NCI-H226 (cell line): ENCODE measurements at regions not wholly inside any gene's neighbourhood (a gene's known extent, or its start where the extent isn't known, plus 50 kb on each side); places are given as distances from the start of the nearest gene placed in this dataset.
A peak's percentile ranks its signal among the peaks of the same experiment; 100 is the strongest.
"Not testable (repeated sequence)": the region's sequence is repeated elsewhere in the genome, so short reads cannot be mapped to it uniquely, and the experiment has no call there.

Experiments used
- DNase-seq: peaks from one replicate; pipeline ENCODE4 v3.0.0-alpha.2; 2015

DNA sequence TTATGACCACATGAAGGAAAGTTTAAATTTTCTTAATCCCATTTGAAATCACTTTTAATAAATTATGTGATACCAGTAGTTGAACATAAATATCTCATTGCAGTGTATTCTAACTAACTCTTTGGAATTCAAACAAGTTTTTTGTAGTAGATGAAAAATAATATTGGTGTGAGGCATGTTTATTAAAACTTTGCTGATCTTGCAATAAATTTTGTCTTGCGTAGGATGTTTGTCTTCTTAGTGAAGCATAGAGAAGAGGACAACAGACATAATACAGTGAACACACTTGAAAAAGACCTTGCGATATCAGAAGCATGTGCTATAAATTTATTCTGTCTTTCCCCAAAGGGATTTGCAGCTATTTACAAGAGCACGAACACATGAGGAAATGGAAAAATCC lies 140.7 kb downstream of the HTR1B start:
- DNase-seq = no peak

DNA sequence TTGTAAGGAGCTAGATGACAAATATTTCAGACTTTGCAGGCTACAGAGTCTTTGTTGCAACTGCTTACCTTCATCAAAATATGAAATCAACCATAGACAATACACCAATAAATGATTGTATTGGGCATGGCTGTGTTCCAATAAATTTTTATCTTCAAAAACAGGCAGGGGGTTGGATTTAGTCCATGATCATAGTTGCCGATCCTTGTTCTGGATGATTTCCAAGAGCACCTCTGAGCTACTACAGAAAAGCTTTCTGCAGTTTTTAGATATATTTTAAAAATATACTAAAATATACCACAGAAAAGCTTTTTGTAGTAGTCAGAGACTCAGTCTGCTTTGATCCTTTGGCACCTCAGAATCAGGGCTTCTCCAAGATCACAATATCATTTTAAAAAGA lies 145.0 kb downstream of the HTR1B start:
- no peak for DNase-seq

DNA sequence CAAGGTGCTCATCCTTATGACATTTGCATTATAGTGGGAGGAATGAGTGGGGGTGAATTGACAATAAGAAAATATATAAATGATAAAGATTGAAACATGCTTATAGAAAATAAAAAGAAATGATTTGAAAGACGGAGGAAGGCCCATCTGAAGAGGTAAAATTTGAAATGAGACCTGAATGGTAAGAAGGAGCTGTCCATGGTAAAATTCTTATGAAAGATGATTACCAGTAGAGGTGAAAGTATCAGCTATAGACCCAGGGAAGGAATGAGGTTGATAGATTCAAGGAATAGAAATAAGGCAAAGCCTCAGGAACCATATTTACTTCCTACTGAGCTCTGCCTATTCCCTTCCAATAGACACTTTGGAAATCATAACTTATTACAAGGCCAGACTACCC lies 149.7 kb downstream of the HTR1B start:
- no peak for DNase-seq

DNA sequence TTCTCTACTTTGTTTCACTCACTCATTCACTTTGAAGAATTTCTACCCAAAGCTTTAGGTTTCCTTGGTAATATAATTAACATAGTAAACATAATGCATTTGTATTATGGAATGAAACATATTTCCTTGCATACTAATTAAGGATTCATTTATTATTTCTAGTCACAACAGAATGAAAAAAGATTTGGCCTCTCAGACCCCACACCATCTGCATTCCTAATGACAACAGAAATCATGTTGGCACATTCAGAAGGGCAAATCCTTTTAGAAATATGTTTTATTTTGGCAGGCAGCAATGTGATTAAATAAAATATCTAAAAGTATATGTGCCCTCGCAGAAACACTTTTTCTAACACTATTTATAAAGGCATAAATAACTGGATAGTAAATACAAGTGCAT lies 163.4 kb downstream of the HTR1B start:
- DNase-seq = no peak

DNA sequence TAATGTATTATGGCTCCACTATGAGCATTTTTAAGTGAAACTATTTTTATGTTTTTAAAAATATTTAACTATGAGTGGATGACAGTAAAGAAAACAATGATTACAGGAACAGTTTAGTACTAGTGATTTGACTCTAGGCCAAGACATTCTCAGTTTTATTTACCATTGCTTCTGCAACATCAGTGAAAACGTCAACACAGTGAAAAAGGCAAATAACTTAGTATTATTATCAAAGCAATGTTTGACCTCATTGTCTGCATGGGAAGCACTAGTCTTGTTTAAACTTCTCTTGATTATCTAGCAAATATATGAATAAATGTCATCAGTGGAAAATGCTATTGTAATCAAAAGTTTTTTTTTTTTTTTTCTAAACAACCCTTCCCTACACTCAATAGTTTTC lies 165.0 kb downstream of the HTR1B start:
- DNase-seq = no peak

DNA sequence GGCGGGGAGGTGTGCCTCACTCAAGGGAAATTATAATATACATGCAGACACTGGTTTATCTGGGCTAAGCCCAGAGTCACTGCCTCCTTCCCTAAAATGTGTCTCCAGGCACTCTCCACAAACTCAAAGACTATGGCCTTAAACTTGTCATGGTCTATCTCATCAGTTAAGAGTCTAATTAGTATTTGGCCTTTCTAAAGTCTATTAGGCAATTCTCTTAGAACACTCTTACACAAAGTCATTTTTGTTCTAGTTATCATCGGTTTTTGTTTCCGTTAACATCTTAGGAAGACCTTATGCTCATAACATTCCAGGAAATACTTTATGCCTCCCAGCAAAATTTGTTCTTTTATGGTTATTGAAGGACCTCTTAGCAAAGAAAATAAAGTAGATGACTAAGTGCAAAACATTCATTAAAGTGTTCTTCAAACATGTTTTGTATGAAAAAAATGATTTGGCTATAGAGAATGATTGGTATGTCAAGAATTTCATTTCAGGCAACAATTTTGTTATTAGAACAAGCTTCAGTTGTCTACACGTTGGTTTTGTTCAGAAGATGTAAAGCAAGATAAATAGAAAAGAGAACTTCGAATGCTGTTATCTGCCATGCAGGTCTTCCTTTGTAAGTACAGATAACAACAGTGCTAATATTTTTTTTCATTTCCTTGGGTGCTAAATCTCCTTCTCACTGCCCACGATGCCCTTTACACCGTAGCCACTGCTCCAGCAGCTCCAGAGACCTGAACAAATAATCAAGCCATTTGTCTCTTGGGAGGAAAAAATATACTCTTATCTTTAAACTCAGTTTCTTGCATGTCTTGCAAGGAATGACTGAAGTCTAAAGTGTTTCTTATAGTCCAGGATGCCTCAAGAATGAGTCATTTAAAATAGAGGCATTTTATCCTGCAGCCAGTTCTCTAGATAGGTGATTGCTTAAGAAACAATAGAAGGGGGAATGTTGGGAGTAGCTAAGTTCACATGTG lies 170.4 kb downstream of the HTR1B start:
- peak; percentile 95 for DNase-seq

DNA sequence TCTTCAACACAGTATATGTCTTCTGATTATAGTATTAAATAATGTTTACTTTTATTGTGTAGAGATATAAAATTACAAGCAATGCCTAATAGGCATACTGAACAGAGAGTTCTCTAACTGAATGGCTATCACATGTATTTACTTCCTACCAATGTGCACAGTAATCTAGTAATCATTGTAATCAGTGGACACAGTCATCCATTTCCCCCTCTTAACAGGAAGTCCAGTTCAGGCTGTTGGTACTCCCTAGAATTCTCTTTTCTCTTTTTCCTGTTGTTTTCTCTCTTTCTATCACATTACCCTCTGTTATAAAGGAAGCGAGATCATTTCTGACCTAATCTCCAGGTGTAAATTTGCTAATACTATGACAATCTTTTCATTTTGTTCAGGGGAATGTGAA lies 172.5 kb downstream of the HTR1B start:
- peak; percentile 3 for DNase-seq

DNA sequence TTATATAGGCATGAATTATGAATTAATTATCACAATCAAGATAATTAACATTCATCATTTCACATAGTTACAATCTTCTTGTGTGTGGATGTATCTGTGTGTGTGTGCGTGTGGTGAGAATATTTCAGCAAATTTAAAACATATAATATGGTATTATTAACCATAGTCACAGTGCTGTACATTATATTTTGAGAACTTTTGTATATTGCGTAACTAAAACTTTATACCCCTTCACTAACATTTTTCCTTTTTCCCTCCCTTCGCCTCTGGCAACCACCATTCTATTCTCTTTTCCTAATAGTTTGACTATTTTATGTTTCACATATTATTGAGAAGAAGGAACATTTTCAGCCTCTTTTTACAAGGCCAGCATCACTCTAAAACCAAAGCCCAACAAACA lies 176.8 kb downstream of the HTR1B start:
- no peak for DNase-seq

DNA sequence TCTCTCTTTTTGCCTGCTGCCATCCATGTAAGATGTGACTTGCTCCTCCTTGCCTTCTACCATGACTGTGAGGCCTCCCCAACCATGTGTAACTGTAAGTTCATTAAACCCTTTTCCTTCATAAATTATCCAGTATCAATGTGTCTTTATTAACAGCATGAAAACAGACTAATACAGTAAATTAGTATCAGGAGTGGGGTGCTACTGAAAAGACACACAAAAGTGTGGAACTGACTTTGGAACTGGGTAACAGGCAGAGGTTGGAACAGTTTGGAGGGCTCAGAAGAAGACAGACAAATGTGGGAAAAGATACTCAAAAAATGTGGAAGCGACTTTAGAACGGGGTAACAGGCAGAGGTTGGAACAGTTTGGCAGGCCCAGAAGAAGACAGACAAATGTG lies 189.4 kb downstream of the HTR1B start:
- no peak for DNase-seq

DNA sequence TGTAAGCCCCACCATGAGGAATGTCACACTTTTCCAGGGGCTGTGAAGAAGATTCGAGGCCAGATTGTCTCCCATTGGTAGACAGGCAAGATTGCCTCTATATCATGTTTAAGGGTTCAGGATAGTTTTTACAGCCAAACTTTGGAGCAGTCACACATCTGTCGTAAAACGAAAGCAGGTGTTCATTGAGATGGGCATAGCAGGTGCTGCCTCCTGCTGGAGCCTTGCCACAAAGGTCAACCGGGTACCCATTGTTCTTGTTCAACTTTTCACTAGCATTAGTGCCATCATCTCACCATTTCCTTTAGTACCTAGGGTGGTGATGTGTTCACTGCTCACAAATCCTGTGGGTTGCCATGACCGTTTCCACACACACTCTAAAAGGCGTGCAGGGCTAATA lies 198.3 kb downstream of the HTR1B start:
- DNase-seq = no peak

DNA sequence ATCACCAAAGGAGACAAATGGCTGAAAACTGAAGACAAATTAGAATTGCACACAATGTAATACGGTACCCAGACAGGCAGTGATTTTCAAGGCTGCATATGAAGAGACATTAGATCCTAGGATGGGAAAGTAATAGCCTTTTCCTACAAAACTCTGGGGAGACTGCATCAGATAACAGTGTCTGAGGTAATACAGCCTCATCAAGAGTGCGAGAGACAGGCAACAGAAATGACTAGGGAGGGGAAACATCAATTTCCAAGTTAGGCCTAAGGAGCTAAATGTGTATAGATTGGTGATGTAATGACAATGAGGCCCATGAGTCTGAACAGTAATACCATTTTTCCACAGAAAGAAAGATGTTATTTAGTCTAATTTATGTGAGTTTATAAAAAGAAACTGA lies 200.3 kb downstream of the HTR1B start:
- DNase-seq = no peak

DNA sequence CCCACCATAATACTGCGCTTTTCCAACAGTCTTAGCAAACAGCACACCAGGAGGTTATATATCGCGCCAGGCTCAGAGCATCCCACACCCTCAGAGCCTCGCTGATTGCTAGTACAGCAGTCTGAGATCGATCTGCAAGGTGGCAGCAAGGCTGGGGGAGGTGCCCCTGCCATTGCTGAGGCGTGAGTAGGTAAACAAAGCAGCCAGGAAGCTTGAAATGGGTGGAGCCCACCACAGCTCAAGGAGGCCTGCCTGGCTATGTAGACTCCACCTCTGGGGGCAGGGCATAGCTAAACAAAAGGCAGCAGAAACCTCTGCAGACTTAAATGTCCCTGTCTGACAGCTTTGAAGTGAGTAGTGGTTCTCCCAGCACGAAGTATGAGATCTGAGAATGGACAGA lies 211.5 kb downstream of the HTR1B start:
- not testable (repeated sequence) for DNase-seq

DNA sequence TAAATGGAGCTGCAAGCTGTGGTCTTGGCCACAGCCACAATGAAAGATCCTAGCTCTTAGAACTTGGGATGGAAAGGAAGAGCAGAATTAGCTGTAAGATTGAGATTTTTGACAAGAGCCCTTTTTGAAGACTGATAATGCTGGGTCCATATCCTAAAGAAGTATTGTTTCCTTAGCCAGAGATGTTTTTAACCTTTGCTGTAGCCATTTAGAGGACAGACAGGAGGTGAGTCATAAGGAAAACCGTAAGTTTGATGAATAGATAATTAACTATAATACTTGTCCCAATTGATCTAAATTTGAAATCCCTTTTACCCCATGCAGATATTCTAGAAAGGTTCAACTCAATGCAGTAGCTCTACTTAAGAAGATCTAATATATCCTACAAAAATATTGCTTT lies 213.7 kb downstream of the HTR1B start:
- no peak for DNase-seq

DNA sequence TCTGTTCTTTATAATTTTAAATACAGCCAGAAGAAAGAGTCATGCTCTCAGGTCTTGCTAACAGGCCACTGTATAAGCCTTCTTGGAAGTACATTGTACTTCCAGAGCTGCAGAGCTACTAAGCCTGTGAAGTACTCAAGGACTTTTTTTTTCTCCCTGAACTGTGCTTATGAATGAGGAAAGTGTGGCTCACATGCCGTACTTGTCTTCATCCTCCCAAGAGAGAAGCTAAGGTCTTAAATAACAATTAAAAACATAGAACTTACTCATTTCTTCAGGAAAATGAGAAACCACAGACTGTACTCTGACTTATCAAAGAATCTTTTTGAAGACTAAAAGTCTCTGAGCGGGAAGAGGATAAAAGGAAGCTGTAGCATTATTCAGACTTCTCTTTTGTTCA lies 218.3 kb downstream of the HTR1B start:
- DNase-seq = no peak

DNA sequence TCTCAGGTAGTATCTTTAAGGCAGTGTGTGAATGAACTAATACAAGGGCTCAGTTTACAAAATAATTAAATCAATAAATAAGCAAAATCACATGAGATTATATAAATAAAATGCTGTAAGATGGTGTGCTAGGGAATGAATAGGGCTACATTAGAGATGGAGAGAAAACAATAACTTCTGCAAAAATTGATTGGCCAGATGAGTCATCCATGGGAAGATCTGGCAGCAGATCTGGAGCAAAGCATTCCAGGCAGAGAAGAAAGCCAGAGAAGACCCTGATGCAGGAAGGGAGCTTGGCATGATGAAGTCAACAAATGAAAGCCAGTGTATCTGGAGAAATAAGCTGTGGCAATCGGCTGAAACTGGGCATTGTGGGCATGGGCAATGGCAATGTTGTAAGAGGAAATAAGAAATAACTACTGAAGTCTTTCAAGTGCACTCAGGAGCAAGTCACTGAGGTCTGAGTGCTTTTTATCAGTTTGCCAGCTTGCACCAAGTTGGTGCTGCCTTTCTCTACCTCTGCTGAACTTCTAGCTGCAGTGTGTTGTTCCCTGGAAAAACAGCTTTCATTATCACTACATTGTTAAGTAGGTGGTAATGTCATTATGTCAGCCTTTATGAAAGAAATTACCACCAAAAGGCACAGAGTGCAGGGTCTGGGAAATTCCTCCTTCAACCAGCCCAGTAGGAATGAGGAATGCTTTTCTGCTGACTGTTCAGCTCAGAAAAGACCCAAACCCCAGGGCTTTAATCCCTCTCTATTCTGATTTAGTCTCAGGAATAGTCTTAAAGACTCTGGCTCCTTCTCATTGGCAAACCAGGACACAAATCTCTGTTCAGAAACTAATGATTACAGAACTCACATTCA lies 231.6 kb downstream of the HTR1B start:
- DNase-seq = no peak

DNA sequence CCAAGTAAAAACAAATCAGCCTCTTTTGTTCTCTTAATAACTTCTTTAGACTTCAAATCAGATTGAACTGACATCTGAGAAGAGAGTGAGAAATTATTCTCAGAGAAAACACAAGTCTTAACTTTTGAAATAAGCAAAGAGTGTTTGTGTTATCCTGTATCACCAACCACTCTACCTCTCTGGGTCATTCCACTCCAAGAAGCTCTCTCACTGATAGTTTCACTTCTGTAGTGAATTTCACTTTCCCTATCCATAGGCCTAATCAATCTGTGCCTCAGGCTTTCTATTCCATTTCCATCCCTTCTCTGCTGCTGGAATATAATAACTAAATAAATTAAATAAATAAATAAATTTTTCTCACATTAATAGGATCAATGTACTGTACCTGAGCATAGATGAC lies 235.0 kb downstream of the HTR1B start:
- DNase-seq = no peak

DNA sequence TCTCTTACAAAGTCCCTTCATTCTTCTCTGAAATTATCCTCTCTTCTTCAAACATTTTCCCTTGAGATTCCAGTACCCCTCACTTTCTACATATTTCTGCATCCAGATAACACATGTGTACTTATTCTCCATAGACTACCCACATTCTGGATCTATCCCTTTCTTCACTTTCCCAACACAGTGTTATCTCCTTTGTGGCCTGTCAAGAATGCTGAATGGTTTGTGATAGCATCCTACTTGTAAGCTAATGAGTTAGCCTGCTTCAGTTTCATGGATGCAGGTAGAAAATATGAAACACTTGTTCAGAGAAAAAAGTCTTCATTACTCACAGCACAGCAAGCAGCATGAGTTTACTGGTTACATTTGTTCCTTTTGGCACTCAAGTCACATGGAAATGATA lies 245.4 kb downstream of the HTR1B start:
- peak; percentile 62 for DNase-seq

DNA sequence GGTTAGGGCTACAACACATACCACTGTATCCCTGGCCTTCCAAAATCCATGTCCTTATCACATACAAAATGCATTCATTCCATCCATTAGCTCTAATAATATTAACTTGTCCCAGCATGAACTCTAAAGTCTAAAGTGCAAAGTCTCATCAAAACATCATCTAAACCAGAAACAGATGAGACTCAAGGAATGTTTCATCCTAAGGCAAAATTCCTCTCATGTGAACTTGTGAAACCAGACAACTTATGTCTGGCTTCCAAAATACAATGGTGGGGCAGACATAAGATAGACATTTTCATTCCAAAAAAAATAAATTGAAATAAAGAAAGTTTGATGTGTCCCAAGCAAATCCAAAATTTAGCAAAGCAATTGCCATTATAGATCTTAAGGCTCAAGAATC lies 257.4 kb downstream of the HTR1B start:
- DNase-seq = no peak

DNA sequence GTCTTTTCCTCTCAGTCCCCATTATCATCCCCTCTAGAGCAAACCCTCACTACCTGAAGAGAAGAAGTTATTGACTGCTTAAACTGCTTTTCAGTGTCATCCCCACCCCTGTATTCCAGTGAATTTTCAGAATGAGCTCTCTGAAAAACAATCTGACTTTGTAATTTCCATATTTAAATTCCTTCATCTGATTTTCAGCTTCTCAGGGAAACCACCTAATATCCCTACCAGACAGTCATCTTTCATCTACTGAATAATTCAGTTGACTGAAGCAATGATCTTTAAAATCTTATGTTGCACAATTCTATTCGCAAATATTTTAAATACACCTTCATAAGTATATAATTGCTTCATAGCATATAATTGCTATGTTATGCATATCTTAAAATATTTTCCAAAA lies 258.7 kb downstream of the HTR1B start:
- no peak for DNase-seq

DNA sequence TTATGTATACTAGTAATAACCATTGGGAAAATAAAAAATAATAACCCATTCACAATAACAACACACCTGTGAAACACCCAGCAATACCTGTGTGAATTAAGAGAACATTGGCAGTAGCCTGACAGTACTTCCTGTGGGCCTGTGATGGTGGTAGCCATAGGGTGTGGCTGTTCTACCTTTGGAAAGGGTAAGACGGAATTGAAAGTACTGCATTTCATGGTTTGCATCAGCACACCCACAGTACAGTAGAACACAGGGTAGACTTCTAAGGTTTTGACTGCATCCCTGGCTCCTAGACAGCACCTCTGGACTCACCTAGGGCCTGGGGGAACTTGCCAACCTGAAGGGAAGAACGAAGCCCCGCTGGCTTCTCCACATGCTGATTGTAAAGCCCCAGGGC lies 279.8 kb downstream of the HTR1B start:
- DNase-seq = no peak

DNA sequence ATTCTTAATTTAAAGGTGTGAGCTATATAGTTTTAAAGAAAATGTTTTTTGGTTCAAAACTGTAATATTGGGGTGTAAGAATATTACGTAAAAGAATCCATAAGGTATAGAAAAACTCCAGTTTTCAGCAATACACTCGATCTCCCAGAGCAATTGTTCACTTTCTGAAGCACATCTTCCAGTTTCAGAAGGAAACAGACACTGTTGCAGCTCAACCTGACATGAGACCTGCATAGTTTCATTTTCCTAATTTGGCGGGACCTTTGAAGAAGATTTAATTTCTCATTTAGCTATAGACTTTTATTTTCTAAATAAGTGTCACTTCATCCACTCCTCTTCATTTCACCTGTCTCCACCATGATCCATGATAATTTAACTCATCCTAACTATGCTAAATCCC lies 281.5 kb downstream of the HTR1B start:
- DNase-seq = no peak

DNA sequence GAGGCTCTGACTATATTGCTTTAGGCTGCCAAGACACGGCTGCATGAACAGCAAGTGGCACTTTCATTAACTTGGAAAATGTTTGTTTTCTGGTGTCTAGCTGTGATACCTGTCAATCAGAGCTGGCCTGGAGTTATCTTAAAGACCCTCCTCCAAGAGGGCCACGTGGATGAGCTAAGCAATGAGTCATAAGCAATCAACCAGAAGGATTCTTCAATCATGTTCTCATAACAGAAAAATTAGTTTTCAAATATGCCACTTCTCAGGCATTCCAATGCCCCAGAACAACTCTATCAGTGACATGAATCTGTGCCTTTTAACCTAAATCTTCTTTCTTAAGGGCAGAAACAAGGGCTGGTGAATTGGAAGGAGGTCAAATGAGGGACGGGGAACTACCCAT lies 283.0 kb downstream of the HTR1B start:
- peak; percentile 22 for DNase-seq

DNA sequence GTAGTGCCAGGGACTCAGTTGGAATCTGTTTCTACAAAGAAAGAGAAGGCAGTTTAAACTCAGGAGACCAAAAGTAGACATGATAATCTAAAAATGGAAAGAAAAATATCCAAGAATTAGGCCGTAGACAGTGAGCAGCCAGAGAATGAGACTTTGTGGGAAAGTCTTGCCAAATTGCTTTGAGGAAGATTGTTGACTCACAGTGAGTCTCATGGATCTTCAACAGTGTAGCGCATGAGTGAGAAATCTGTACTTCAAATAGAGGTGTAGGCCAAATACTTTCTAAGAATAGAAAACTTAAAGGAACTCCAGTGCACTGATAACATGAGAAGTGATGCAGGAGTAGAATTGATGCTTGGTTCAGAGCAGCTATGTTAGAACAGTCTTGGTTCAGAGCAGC lies 284.5 kb downstream of the HTR1B start:
- peak; percentile 67 for DNase-seq

DNA sequence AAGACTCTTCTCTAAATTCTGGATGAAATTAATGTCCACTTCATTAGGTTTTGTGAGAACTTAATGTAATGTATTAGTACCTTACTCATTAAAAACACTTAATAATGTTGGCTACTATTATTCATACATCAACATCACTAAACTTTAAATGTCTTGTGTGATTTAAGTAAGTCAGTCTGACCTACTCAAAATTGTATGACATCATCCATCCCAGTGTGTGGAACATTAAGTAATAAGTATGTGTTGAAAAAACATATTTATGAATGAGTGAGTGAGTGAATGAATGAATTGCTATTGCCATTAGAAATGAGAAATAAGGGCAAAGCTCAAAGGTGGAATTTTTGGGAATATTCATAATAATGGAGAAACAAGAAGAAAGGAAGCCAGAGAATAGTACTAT lies 285.8 kb downstream of the HTR1B start:
- no peak for DNase-seq
